Adrenal gland (tissue), 5 donors: ENCODE measurements at regions not wholly inside any gene's neighbourhood (a gene's known extent, or its start where the extent isn't known, plus 50 kb on each side); places are given as distances from the start of the nearest gene placed in this dataset.

Source experiments
- CTCF ChIP-seq, 6 experiments: fragments of 450-650 bp in 4 of 6; fragments of 200-600 bp in 2 of 6; sonication (generic) in 1 of 6; IDR thresholded peaks; 1 replicate in 5 of 6; 2 replicates in 1 of 6; pipeline versions ENCODE4 v1.5.1 to v1.8.0; 2016 to 2021; ENCODE audit warnings: antibody characterized with exemption in 6 of 6, mild to moderate bottlenecking in 2 of 6, moderate library complexity in 1 of 6
- POLR2A ChIP-seq, 2 donors: fragments of 450-650 bp; IDR thresholded peaks; one replicate each; pipeline ENCODE4 v1.6.1; 2017; ENCODE audit warnings: antibody characterized with exemption in 2 of 2, mild to moderate bottlenecking in 2 of 2, moderate library complexity in 1 of 2
- donor health status: DM: no; HTN: no; CAD: no.

DNA sequence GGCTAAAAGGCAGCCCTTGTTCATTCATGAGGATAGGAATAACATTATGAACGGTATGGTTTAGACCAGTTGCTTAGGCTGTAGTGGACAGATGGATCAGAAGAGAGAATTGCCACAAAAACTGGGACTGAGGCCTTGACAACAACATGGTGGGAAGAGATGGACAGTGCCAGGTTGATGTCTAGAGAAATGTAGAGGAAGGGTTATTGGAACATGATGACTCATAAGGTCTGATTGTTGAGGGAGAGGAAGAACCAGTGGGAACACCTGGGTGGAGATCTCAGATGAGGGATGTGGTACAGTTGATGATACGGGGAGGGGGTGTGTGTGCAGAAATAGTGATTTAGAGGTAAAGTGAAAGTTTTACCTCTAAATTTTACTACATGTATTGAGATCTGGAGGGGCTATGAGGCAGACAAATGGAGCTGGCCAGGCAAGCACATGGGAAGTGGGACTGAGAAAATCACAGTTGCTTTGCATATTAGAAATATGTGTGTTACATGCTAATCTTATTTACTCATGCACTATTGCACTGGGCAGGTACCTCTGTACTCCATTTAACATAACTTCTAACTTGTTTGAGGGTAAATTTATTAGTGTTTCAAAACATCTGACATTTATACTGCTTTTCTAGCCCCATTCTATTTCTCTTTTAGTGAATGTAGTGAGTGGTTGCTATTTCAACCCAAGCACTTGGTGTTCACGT lies 65.6 kb downstream of the PLCE1 start:
- TF ChIP-seq CTCF (IDR thresholded peaks at IDR 0.05) (no peak), POLR2A (IDR thresholded peaks at IDR 0.05) (no peak)
